Hepatocyte (in vitro differentiated cells): ENCODE measurements at regions not wholly inside any gene's neighbourhood (a gene's known extent, or its start where the extent isn't known, plus 50 kb on each side); places are given as distances from the start of the nearest gene placed in this dataset.

Experiments used
- DNase-seq: peaks from one replicate; pipeline ENCODE4 v3.0.0-alpha.2; 2016; ENCODE audit warnings: low spot score
- H2AFZ ChIP-seq: fragments of 200-600 bp; sonication (generic); 2 replicates; pipeline ENCODE4 v1.6.0; 2016; ENCODE audit warnings: antibody characterized with exemption, mild to moderate bottlenecking
- H3K27ac ChIP-seq: fragments of 200-600 bp; sonication (generic); 2 replicates; pipeline ENCODE4 v1.5.1; 2016; ENCODE audit warnings: mild to moderate bottlenecking
- H3K27me3 ChIP-seq: fragments of 200-600 bp; sonication (generic); 2 replicates; pipeline ENCODE4 v1.6.1; 2016
- H3K36me3 ChIP-seq: fragments of 200-600 bp; sonication (generic); replicated peaks from 2 replicates; pipeline ENCODE4 v1.5.1; 2016; ENCODE audit warnings: low read depth; ENCODE audit not compliant: insufficient read depth
- H3K4me1 ChIP-seq: fragments of 200-600 bp; sonication (generic); 2 replicates; pipeline ENCODE4 v1.5.1; 2016; ENCODE audit warnings: mild to moderate bottlenecking, moderate library complexity; ENCODE audit not compliant: insufficient read depth
- H3K4me2 ChIP-seq: fragments of 200-600 bp; sonication (generic); 2 replicates; pipeline ENCODE4 v1.6.0; 2016
- H3K4me3 ChIP-seq: fragments of 200-600 bp; sonication (generic); 2 replicates; pipeline ENCODE4 v1.5.1; 2016; ENCODE audit warnings: mild to moderate bottlenecking
- H3K79me2 ChIP-seq: fragments of 200-600 bp; sonication (generic); 2 replicates; pipeline ENCODE4 v1.6.0; 2017; ENCODE audit warnings: mild to moderate bottlenecking
- H3K9me2 ChIP-seq: fragments of 200-600 bp; sonication (generic); replicated peaks from 2 replicates; pipeline ENCODE4 v1.6.0; 2017; ENCODE audit warnings: mild to moderate bottlenecking; ENCODE audit not compliant: insufficient read depth
- H3K9me3 ChIP-seq: fragments of 200-600 bp; sonication (generic); 2 replicates; pipeline ENCODE4 v1.5.1; 2016; ENCODE audit warnings: low read depth, mild to moderate bottlenecking
- H4K20me1 ChIP-seq: fragments of 200-600 bp; sonication (generic); 2 replicates; pipeline ENCODE4 v1.6.0; 2016; ENCODE audit warnings: mild to moderate bottlenecking; ENCODE audit not compliant: insufficient read depth, poor library complexity, severe bottlenecking
- EZH2 ChIP-seq: fragments of 200-600 bp; sonication (generic); IDR thresholded peaks from 2 replicates; pipeline ENCODE4 v1.6.1; 2016; ENCODE audit warnings: antibody characterized with exemption, mild to moderate bottlenecking, borderline replicate concordance
- EZH2phosphoT487 ChIP-seq: fragments of 200-600 bp; sonication (generic); IDR thresholded peaks from one replicate; pipeline ENCODE4 v1.6.1; 2018; ENCODE audit warnings: antibody characterized with exemption, mild to moderate bottlenecking, low read depth, moderate library complexity; ENCODE audit not compliant: unreplicated experiment, severe bottlenecking
- WGBS: methylation state at CpG from one replicate; pipeline ENCODE4 v1.1.6; 2016; ENCODE audit warnings: low lambda C conversion rate; ENCODE audit errors: missing lambda C conversion rate; 5-methylcytosine and 5-hydroxymethylcytosine counted together
- TF ChIP-seq, protein P1 (sequence below): fragments of 200-600 bp; sonication (generic); IDR thresholded peaks from 2 replicates; pipeline ENCODE4 v1.5.1; 2016; ENCODE audit warnings: antibody characterized with exemption, mild to moderate bottlenecking; ENCODE audit not compliant: poor library complexity

DNA sequence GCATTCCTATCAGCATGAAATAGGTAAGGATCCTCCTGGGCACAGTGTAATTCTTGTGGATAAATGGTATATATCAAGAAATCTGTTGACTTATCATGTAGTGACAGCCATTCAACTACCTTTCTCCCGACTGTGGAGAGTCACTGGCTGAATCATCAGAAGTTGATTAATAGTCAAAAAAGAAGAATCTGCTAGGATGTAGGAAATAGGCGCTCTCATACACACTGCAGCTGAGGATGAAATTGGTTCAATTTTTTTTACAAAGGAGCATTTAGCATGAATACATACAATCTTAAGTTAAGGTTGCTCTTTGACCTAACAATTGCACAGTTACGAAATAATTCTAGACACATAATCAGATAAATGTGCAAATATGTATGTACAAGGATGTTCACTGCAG is 486.8 kb downstream of the ADGRL2 start:
- Histone ChIP-seq H3K36me3 (no peaks in the 10 kb centered on the region), H3K27me3 (no peaks in the 10 kb centered on the region), H3K4me3 (no peak overlapping the region), H3K4me2 (no peak overlapping the region), H3K79me2 (no peaks in the 10 kb centered on the region), H3K4me1 (no peaks in the 10 kb centered on the region), H4K20me1 (no peaks in the 10 kb centered on the region), H3K9me3 (no peaks in the 10 kb centered on the region), H3K9me2 (no peaks in the 10 kb centered on the region), H3K27ac (no peak overlapping the region), H2AFZ (no peak overlapping the region)
- no peak for DNase-seq
- WGBS: 88% methylated on average over 3 of the region's 3 CpGs
- TF ChIP-seq EZH2 (no peak), EZH2phosphoT487 (no peak)
- TF ChIP-seq, protein P1, sequence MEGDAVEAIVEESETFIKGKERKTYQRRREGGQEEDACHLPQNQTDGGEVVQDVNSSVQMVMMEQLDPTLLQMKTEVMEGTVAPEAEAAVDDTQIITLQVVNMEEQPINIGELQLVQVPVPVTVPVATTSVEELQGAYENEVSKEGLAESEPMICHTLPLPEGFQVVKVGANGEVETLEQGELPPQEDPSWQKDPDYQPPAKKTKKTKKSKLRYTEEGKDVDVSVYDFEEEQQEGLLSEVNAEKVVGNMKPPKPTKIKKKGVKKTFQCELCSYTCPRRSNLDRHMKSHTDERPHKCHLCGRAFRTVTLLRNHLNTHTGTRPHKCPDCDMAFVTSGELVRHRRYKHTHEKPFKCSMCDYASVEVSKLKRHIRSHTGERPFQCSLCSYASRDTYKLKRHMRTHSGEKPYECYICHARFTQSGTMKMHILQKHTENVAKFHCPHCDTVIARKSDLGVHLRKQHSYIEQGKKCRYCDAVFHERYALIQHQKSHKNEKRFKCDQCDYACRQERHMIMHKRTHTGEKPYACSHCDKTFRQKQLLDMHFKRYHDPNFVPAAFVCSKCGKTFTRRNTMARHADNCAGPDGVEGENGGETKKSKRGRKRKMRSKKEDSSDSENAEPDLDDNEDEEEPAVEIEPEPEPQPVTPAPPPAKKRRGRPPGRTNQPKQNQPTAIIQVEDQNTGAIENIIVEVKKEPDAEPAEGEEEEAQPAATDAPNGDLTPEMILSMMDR: no peak

DNA sequence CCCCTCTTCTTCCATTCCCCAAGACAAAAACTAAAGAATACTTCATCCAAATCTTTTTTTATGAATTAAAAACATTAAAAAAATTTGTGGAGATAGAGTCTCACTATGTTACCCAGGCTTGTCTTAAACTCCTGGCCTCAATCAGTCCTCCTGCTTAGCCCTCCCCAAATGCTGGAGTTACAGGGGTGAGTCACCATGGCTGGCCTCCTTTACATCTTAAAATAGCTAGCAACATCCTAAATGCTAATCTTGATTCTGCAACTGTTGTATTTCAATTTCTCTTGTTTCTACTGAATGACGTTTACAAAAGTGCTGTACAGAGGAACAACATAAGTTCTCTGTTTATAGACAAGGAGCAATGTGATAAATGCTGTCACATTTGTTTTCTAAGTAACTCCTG is 483.5 kb downstream of the ADGRL2 start:
- no peak overlapping the region for H2AFZ ChIP-seq
- H3K4me1 ChIP-seq: no peaks in the 10 kb centered on the region
- TF ChIP-seq EZH2phosphoT487 (no peak), EZH2 (no peak)
- TF ChIP-seq, protein P1: no peak
- H3K27ac ChIP-seq: no peak overlapping the region
- H3K36me3 ChIP-seq: no peaks in the 10 kb centered on the region
- H3K27me3 ChIP-seq: no peaks in the 10 kb centered on the region
- no peaks in the 10 kb centered on the region for H3K79me2 ChIP-seq
- H3K4me2 ChIP-seq: no peak overlapping the region
- no peaks in the 10 kb centered on the region for H3K9me3 ChIP-seq
- no peaks in the 10 kb centered on the region for H4K20me1 ChIP-seq
- H3K4me3 ChIP-seq: no peak overlapping the region
- WGBS: 66% methylated on average over 1 of the region's 1 CpG
- DNase-seq: no peak
- no peaks in the 10 kb centered on the region for H3K9me2 ChIP-seq

DNA sequence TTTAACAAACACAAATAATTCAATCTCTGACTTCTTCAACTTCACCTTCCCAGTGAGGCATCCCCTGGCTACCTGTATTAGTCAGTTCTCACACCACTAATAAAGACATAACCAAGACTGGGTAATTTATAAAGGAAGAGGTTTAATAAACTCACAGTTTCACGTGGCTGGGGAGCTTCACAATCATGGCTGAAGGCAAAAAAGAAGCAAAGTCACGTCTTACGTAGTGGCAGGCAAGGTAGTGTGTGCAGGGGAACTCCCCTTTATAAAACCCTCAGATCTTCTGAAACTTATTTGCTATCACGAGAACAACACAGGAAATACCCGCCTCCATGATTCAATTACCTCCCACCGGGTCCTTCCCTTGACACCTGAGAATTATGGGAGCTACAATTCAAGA is 478.5 kb downstream of the ADGRL2 start:
- Histone ChIP-seq H4K20me1 (no peaks in the 10 kb centered on the region), H3K9me2 (no peaks in the 10 kb centered on the region), H3K79me2 (no peaks in the 10 kb centered on the region), H3K27me3 (no peaks in the 10 kb centered on the region), H3K4me1 (no peaks in the 10 kb centered on the region), H3K9me3 (no peaks in the 10 kb centered on the region), H3K4me2 (no peak overlapping the region), H3K36me3 (no peaks in the 10 kb centered on the region), H2AFZ (no peak overlapping the region), H3K4me3 (no peak overlapping the region), H3K27ac (no peak overlapping the region)
- no peak for DNase-seq
- TF ChIP-seq EZH2: no peak
- TF ChIP-seq EZH2phosphoT487: no peak
- 88% methylated on average over 6 of the region's 6 CpGs for WGBS

DNA sequence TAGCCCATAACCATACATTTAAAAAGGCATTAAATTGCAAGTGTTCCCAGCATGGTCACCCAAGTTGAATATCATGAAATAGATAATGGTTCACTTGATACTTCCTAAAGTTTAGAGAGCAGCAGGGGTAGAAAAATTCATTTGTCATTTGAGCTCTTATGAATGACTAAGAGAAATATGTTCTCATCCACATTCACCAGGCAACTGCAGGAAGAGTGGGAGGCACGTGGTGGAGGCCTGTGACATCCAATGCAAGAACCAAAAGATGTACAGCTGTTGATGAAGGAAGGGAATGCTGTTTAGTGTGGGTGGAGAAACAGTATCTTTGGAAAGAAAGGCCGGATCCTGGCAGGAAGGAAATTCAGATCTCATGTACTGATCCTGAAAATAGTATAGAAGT is 473.1 kb downstream of the ADGRL2 start:
- Histone ChIP-seq H3K27ac (no peak overlapping the region), H2AFZ (no peak overlapping the region), H3K9me2 (no peaks in the 10 kb centered on the region), H3K4me2 (no peak overlapping the region), H3K4me1 (no peaks in the 10 kb centered on the region), H3K79me2 (no peaks in the 10 kb centered on the region), H3K27me3 (no peaks in the 10 kb centered on the region), H4K20me1 (no peaks in the 10 kb centered on the region), H3K4me3 (no peak overlapping the region), H3K9me3 (no peaks in the 10 kb centered on the region), H3K36me3 (no peaks in the 10 kb centered on the region)
- DNase-seq: no peak
- TF ChIP-seq EZH2phosphoT487 (no peak), EZH2 (no peak)
- TF ChIP-seq, protein P1: no peak
- WGBS: 89% methylated on average over 2 of the region's 2 CpGs
